ENCODE measurements at regions not wholly inside any gene's neighbourhood (a gene's known extent, or its start where the extent isn't known, plus 50 kb on each side); places are given as distances from the start of the nearest gene placed in this dataset.

DNA sequence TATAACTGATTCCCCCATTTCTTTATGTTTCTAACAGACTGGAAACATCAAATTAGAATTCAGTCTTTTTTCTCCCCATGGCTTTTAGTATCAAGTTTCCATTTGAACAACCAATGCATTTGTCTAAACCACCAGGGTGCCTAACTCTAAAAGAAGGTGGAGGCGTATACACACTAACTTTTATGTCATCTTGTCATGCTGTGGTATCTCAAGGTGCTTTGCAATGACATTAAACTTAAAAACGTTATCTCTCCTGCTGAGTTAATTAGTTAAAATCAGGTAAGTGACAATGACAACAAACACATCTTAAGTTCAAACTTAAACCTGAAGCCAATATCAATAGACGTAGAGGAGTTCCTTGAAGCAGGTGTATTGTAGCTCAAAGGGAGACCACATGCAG is 1001.7 kb downstream of the PCDH17 start:
- TF ChIP-seq, protein P1, sequence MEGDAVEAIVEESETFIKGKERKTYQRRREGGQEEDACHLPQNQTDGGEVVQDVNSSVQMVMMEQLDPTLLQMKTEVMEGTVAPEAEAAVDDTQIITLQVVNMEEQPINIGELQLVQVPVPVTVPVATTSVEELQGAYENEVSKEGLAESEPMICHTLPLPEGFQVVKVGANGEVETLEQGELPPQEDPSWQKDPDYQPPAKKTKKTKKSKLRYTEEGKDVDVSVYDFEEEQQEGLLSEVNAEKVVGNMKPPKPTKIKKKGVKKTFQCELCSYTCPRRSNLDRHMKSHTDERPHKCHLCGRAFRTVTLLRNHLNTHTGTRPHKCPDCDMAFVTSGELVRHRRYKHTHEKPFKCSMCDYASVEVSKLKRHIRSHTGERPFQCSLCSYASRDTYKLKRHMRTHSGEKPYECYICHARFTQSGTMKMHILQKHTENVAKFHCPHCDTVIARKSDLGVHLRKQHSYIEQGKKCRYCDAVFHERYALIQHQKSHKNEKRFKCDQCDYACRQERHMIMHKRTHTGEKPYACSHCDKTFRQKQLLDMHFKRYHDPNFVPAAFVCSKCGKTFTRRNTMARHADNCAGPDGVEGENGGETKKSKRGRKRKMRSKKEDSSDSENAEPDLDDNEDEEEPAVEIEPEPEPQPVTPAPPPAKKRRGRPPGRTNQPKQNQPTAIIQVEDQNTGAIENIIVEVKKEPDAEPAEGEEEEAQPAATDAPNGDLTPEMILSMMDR (IDR thresholded peaks at IDR 0.05) = no peak
- TF ChIP-seq POLR2A (IDR thresholded peaks at IDR 0.05) = no peak

Data from gastroesophageal sphincter (tissue), 3 donors.